H1 (cell line): ENCODE measurements at regions not wholly inside any gene's neighbourhood (a gene's known extent, or its start where the extent isn't known, plus 50 kb on each side); places are given as distances from the start of the nearest gene placed in this dataset.
"Not testable (repeated sequence)": the region's sequence is repeated elsewhere in the genome, so short reads cannot be mapped to it uniquely, and the experiment has no call there.

Experiments
- CTCF ChIA-PET: fragments of 300-600 bp; sonication (Branson Sonifier 250); formaldehyde crosslinking; loops from one replicate; lab custom pipeline; 2021; ENCODE audit not compliant: partially characterized antibody; lab: Charles Lee
- POLR2A ChIA-PET: fragments of 300-600 bp; sonication (Branson Sonifier 250); formaldehyde crosslinking; loops from one replicate; lab custom pipeline; 2021; ENCODE audit warnings: inconsistent platforms; ENCODE audit not compliant: partially characterized antibody; lab: Charles Lee
- DNase-seq, 2 experiments: peaks; one replicate each; pipeline versions ENCODE4 v3.0.0 to v3.0.0-alpha.2; 2010 to 2022; ENCODE audit warnings: low spot score in 2 of 2, low read depth in 1 of 2, mixed read lengths in 1 of 2
- FAIRE-seq: peaks from 2 replicates; lab custom pipeline; 2011; peaks lifted over from hg19 to GRCh38; lab: Jason Lieb, UNC
- H2AFZ ChIP-seq: 2 replicates; pipeline ENCODE4 v1.8.1; 2012; ENCODE audit warnings: low read length, inconsistent platforms
- H2AK5ac ChIP-seq: 2 replicates; pipeline ENCODE4 v1.6.1; 2013; ENCODE audit warnings: low read depth, low read length
- H2BK120ac ChIP-seq: replicated peaks from 2 replicates; pipeline ENCODE3; 2013; ENCODE audit warnings: low read depth, low read length, inconsistent platforms
- H2BK12ac ChIP-seq: 2 replicates; pipeline ENCODE4 v1.6.1; 2013; ENCODE audit warnings: low read depth, low read length
- H2BK15ac ChIP-seq: 2 replicates; pipeline ENCODE4 v1.6.1; 2013; ENCODE audit warnings: low read length
- H2BK20ac ChIP-seq: 2 replicates; pipeline ENCODE4 v1.6.1; 2013; ENCODE audit warnings: low read length
- H2BK5ac ChIP-seq: 2 replicates; pipeline ENCODE4 v1.6.1; 2013; ENCODE audit warnings: low read depth, low read length
- H3K14ac ChIP-seq: 2 replicates; pipeline ENCODE4 v1.6.1; 2013; ENCODE audit warnings: inconsistent platforms; ENCODE audit not compliant: insufficient read length
- H3K18ac ChIP-seq: 2 replicates; pipeline ENCODE4 v1.6.1; 2013; ENCODE audit warnings: low read length; ENCODE audit errors: extremely low read depth
- H3K23ac ChIP-seq: 2 replicates; pipeline ENCODE4 v1.6.1; 2013; ENCODE audit warnings: inconsistent platforms; ENCODE audit not compliant: insufficient read length
- H3K23me2 ChIP-seq: 2 replicates; pipeline ENCODE4 v1.6.1; 2013; ENCODE audit warnings: low read depth, low read length
- H3K27ac ChIP-seq: 2 replicates; pipeline ENCODE4 v1.6.1; 2011; ENCODE audit warnings: low read depth, low read length, inconsistent platforms
- H3K27me3 ChIP-seq, 4 experiments: replicated peaks in 1 of 4; 1 replicate in 1 of 4; 2 replicates in 3 of 4; pipeline versions ENCODE4 v1.6.1 to v1.8.1; 2011 to 2013; ENCODE audit warnings: low read length in 3 of 4, mild to moderate bottlenecking in 3 of 4, inconsistent platforms in 2 of 4, mixed read lengths in 2 of 4, moderate library complexity in 1 of 4; ENCODE audit not compliant: control insufficient read depth in 3 of 4, insufficient read depth in 3 of 4; ENCODE audit errors: extremely low read depth in 1 of 4
- H3K36me3 ChIP-seq, 4 experiments: 2 replicates each; pipeline versions ENCODE4 v1.6.1 to v1.8.1; 2011 to 2013; ENCODE audit warnings: mild to moderate bottlenecking in 4 of 4, low read length in 3 of 4, moderate library complexity in 2 of 4, control low read depth in 1 of 4, inconsistent platforms in 1 of 4; ENCODE audit not compliant: insufficient read depth in 4 of 4, control insufficient read depth in 2 of 4
- H3K4ac ChIP-seq: replicated peaks from 2 replicates; pipeline ENCODE3; 2013; ENCODE audit warnings: low read length, low read depth, mixed read lengths, inconsistent platforms; ENCODE audit not compliant: insufficient read length
- H3K4me1 ChIP-seq, 4 experiments: replicated peaks in 1 of 4; 1 replicate in 1 of 4; 2 replicates in 3 of 4; pipeline versions ENCODE4 v1.6.1 to v1.8.1; 2011 to 2013; ENCODE audit warnings: low read length in 3 of 4, inconsistent platforms in 2 of 4, mixed read lengths in 1 of 4; ENCODE audit not compliant: insufficient read depth in 4 of 4, control insufficient read depth in 3 of 4
- H3K4me2 ChIP-seq, 2 experiments: 2 replicates each; pipeline versions ENCODE4 v1.6.1 to v1.8.1; 2011 to 2013; ENCODE audit warnings: low read depth in 2 of 2, low read length in 2 of 2, control low read depth in 1 of 2, inconsistent platforms in 1 of 2, mild to moderate bottlenecking in 1 of 2; ENCODE audit not compliant: insufficient read depth in 1 of 2
- H3K4me3 ChIP-seq, 4 experiments: fragments of 200-600, 300-600 bp in 1 of 4; sonication (generic), shearing (Covaris generic), sonication (Bioruptor Twin) in 1 of 4; 2 replicates each; pipeline versions ENCODE4 v1.5.1 to v1.8.1; 2011 to 2016; ENCODE audit warnings: low read length in 4 of 4, low read depth in 3 of 4, control low read depth in 2 of 4, inconsistent platforms in 2 of 4, mild to moderate bottlenecking in 2 of 4, mixed read lengths in 1 of 4, moderate library complexity in 1 of 4; ENCODE audit not compliant: insufficient read depth in 2 of 4; ENCODE audit errors: extremely low read depth in 1 of 4
- H3K56ac ChIP-seq: replicated peaks from 2 replicates; pipeline ENCODE3; 2013; ENCODE audit warnings: low read depth, mild to moderate bottlenecking, mixed read lengths, low read length, inconsistent platforms; ENCODE audit not compliant: insufficient read length
- H3K79me1 ChIP-seq: 2 replicates; pipeline ENCODE4 v1.6.1; 2013; ENCODE audit warnings: low read depth, low read length, control low read depth
- H3K79me2 ChIP-seq, 2 experiments: 2 replicates each; pipeline versions ENCODE4 v1.6.1 to v1.8.1; 2012 to 2013; ENCODE audit warnings: low read length in 2 of 2, mild to moderate bottlenecking in 2 of 2, inconsistent platforms in 1 of 2; ENCODE audit not compliant: insufficient read depth in 2 of 2, control insufficient read depth in 1 of 2
- H3K9ac ChIP-seq, 4 experiments: replicated peaks in 1 of 4; 1 replicate in 1 of 4; 2 replicates in 3 of 4; pipeline versions ENCODE4 v1.6.1 to v1.8.1; 2011 to 2013; ENCODE audit warnings: low read depth in 3 of 4, low read length in 3 of 4, control low read depth in 2 of 4, mild to moderate bottlenecking in 2 of 4, moderate library complexity in 2 of 4, inconsistent platforms in 1 of 4; ENCODE audit errors: extremely low read depth in 1 of 4
- H3K9me3 ChIP-seq, 2 experiments: 2 replicates each; pipeline versions ENCODE4 v1.6.1 to v1.8.1; 2012 to 2013; ENCODE audit warnings: mild to moderate bottlenecking in 2 of 2, moderate library complexity in 2 of 2, control low read depth in 1 of 2, inconsistent platforms in 1 of 2, low read depth in 1 of 2, low read length in 1 of 2, mixed read lengths in 1 of 2; ENCODE audit not compliant: insufficient read depth in 2 of 2
- H4K20me1 ChIP-seq, 2 experiments: replicated peaks in 1 of 2; 2 replicates each; pipeline versions ENCODE3 to v1.8.1; 2011 to 2013; ENCODE audit warnings: inconsistent platforms in 2 of 2, low read length in 2 of 2, mild to moderate bottlenecking in 1 of 2; ENCODE audit not compliant: insufficient read depth in 2 of 2, control insufficient read depth in 1 of 2
- H4K5ac ChIP-seq: 2 replicates; pipeline ENCODE4 v1.6.1; 2013; ENCODE audit warnings: low read length, low read depth, mixed read lengths, inconsistent platforms; ENCODE audit not compliant: insufficient read length
- H4K8ac ChIP-seq: 2 replicates; pipeline ENCODE4 v1.8.0; 2013; ENCODE audit warnings: mild to moderate bottlenecking, moderate library complexity, low read length, inconsistent platforms; ENCODE audit not compliant: insufficient read depth; ENCODE audit errors: extremely low read depth
- H4K91ac ChIP-seq: replicated peaks from 2 replicates; pipeline ENCODE3; 2013; ENCODE audit warnings: low read length, mixed read lengths, inconsistent platforms; ENCODE audit not compliant: insufficient read length
- ASH2L ChIP-seq: fragments of 200-600, 300-600 bp; sonication (generic); IDR thresholded peaks from one replicate; pipeline ENCODE4 v1.7.1; 2017; ENCODE audit warnings: low read length
- WGBS, 2 experiments: shearing (Covaris generic) in 1 of 2; methylation state at CpG; one replicate each; pipeline versions ENCODE4 v1.1.6 to v1.1.7; 2013 to 2015; ENCODE audit warnings: low lambda C conversion rate in 2 of 2, mixed read lengths in 2 of 2, inconsistent platforms in 1 of 2, low coverage in 1 of 2, missing lambda C conversion rate in 1 of 2; ENCODE audit not compliant: insufficient replicate concordance in 2 of 2, insufficient coverage in 1 of 2, insufficient read length in 1 of 2; ENCODE audit errors: extremely low coverage in 1 of 2, missing lambda C conversion rate in 1 of 2; 5-methylcytosine and 5-hydroxymethylcytosine counted together

DNA sequence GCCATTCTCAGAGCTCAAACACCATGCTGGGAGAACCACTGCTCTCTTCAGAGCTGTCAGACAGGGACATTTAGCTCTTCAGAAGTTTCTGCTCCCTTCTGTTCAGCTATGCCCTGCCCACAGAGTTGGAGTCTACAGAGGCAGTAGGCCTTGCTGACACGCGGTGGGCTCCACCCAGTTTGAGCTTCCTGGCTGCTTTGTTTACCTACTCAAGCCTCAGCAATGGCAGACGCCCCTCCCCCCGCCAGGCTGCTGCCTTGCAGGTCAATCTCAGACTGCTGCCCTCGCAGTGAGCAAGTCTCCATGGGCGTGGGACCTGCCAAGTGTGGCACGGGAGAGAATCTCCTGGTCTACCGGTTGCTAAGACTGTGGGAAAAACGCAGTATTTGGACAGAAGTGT lies 93.8 kb upstream of the ZC3H12A start:
- not testable (repeated sequence) for H3K56ac ChIP-seq, H4K20me1 ChIP-seq, H3K23me2 ChIP-seq, H3K79me2 ChIP-seq
- Histone ChIP-seq H2BK12ac (peak overlapping the region; percentile 11; the same call in 1 of the 2 replicates), H2AFZ (peak overlapping the region; percentile 98)
- DNase-seq = peak in 1 of 2 experiments; percentile 57
- peak; percentile 31 for TF ChIP-seq ASH2L
- TF ChIP-seq, all 59 proteins: peak for 1; not testable (repeated sequence) for 58
- H3K27me3 ChIP-seq, H3K36me3 ChIP-seq, H2AK5ac ChIP-seq, H3K79me1 ChIP-seq, FAIRE-seq, H2BK20ac ChIP-seq, H3K4ac ChIP-seq, H3K4me2 ChIP-seq, H3K9me3 ChIP-seq, H3K9ac ChIP-seq, H2BK5ac ChIP-seq, H3K27ac ChIP-seq, H3K14ac ChIP-seq, H3K4me1 ChIP-seq, H3K23ac ChIP-seq, H4K5ac ChIP-seq, H3K4me3 ChIP-seq, H2BK120ac ChIP-seq: not testable (repeated sequence)
- CTCF ChIA-PET = interaction anchor here (0.6 to 1.4 kb wide), 6 partner anchors 12 to 639 kb away, joined by 3 to 4 read pairs (median 3); no protein-coding TSS in a partner anchor
- Histone ChIP-seq H4K91ac (peak overlapping the region; percentile 80), H4K8ac (peak overlapping the region; percentile 25), H2BK15ac (peak overlapping the region; percentile 83; the same call in 1 of the 2 replicates), H3K18ac (peak overlapping the region; percentile 64)
- POLR2A ChIA-PET = interaction anchor here (0.7 to 1.0 kb wide), 2 partner anchors 24 to 55 kb away, joined by 3 read pairs; no protein-coding TSS in a partner anchor
- 77% methylated on average over 9 of the region's 9 CpGs; no CpG with 5 or more reads in 1 of the 2 experiments for WGBS, 2 experiments
